ENCODE measurements at regions not wholly inside any gene's neighbourhood (a gene's known extent, or its start where the extent isn't known, plus 50 kb on each side); places are given as distances from the start of the nearest gene placed in this dataset.

DNA sequence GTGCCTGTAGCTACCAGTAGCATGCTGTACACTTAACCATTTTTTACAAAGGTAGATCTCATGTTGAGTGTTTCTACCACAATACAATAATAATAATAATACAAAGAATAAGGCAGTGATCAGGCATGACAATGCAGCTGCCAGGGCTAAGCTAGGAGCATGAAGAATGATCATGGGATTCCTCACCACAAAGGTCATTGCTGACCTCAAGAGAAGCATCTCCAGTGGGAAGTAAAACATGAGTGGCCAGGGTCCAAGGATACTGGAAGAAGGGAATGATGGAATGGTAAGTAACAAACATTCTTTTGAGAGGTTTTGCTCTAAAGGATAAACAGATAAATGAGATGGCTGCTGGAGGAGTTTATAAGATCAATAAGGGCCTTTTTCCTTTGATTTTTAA is 591.1 kb downstream of the TNS3 start:
- H3K4me1 Mint-ChIP-seq (ENCODE audit: unreplicated experiment) = no peaks in the 10 kb centered on the region
- no peak for DNase-seq (ENCODE audit: extremely low spot score, unreplicated experiment)
- no peaks in the 10 kb centered on the region for H3K9me3 Mint-ChIP-seq
- H3K27ac Mint-ChIP-seq = no peak overlapping the region
- H3K36me3 Mint-ChIP-seq = no peaks in the 10 kb centered on the region
- no peaks in the 10 kb centered on the region for H3K27me3 Mint-ChIP-seq
- TF ChIP-seq, protein P1, sequence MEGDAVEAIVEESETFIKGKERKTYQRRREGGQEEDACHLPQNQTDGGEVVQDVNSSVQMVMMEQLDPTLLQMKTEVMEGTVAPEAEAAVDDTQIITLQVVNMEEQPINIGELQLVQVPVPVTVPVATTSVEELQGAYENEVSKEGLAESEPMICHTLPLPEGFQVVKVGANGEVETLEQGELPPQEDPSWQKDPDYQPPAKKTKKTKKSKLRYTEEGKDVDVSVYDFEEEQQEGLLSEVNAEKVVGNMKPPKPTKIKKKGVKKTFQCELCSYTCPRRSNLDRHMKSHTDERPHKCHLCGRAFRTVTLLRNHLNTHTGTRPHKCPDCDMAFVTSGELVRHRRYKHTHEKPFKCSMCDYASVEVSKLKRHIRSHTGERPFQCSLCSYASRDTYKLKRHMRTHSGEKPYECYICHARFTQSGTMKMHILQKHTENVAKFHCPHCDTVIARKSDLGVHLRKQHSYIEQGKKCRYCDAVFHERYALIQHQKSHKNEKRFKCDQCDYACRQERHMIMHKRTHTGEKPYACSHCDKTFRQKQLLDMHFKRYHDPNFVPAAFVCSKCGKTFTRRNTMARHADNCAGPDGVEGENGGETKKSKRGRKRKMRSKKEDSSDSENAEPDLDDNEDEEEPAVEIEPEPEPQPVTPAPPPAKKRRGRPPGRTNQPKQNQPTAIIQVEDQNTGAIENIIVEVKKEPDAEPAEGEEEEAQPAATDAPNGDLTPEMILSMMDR (conservative IDR thresholded peaks at IDR 0.05) = no peak
- H3K4me3 Mint-ChIP-seq = no peak overlapping the region

DNA sequence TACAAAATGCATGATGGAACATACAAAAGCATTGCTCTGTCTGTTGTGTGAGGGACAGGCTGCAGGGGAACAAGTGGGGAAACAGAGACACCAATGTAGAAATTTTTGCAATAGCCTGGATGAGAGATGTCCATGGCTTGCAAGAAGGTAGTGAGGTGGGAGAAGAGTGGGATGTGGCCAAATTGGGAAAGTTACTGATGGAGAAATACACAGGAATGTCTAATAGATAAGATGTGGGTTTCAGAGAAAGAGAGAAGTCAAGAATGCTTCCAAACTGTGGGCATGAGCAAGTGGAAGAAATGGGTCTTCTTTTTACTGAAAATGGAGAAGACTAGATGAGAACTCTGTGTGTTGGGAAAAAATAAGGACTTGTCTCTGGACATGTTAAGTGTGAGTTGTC is 592.7 kb downstream of the TNS3 start:
- Mint-ChIP-seq H3K4me1 (ENCODE audit: unreplicated experiment) (no peaks in the 10 kb centered on the region), H3K27me3 (no peaks in the 10 kb centered on the region), H3K27ac (no peak overlapping the region), H3K36me3 (no peaks in the 10 kb centered on the region), H3K4me3 (no peak overlapping the region), H3K9me3 (no peaks in the 10 kb centered on the region)
- DNase-seq (ENCODE audit: extremely low spot score, unreplicated experiment) = no peak
- TF ChIP-seq, protein P1 (conservative IDR thresholded peaks at IDR 0.05) = no peak

DNA sequence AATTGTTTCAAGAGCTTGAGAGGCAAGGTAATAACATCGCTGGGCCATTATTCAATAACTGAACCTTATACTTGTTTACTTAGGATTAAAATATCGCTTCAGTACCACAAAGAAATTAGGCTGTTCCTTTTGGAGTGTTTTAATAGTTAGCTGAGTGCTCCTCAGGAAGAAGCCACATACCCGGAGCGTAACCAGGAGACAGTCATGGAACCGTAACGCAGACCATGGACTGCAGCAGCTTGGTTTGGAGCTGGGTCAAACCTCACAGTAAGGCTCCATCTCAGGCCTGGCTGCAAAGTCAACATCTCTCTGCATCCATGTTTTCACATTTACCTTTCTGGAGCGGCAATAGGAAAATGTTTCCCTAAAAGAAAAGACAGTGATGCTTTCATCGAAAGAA is 599.0 kb downstream of the TNS3 start:
- TF ChIP-seq, protein P1 (conservative IDR thresholded peaks at IDR 0.05) = no peak
- Mint-ChIP-seq H3K4me1 (ENCODE audit: unreplicated experiment) (no peaks in the 10 kb centered on the region), H3K9me3 (no peaks in the 10 kb centered on the region), H3K36me3 (no peaks in the 10 kb centered on the region), H3K4me3 (no peak overlapping the region), H3K27ac (no peak overlapping the region), H3K27me3 (no peaks in the 10 kb centered on the region)
- no peak for DNase-seq (ENCODE audit: extremely low spot score, unreplicated experiment)

DNA sequence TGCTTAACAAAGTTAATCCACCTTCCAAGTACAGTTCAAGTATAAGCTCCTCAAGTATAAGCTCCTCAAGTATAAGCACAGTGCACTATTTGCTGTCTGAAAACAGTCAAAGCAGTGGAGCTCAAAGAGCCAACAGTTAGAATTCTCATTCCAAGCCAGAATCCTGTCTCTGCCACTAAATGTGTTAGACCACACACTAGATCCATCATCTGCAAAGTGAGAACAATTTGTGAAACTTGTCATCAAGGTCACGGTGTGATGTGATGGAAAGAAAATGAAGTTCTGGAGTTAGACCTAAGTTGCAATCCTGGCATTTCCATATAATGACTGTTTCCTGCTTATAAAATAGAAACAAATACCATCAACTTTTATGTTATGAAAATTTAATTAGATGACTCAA is 602.5 kb downstream of the TNS3 start:
- no peaks in the 10 kb centered on the region for H3K9me3 Mint-ChIP-seq
- H3K36me3 Mint-ChIP-seq = no peaks in the 10 kb centered on the region
- TF ChIP-seq, protein P1 (conservative IDR thresholded peaks at IDR 0.05) = no peak
- H3K4me3 Mint-ChIP-seq = no peak overlapping the region
- no peak for DNase-seq (ENCODE audit: extremely low spot score, unreplicated experiment)
- H3K27ac Mint-ChIP-seq = no peak overlapping the region
- H3K27me3 Mint-ChIP-seq = no peaks in the 10 kb centered on the region
- no peaks in the 10 kb centered on the region for H3K4me1 Mint-ChIP-seq (ENCODE audit: unreplicated experiment)

DNA sequence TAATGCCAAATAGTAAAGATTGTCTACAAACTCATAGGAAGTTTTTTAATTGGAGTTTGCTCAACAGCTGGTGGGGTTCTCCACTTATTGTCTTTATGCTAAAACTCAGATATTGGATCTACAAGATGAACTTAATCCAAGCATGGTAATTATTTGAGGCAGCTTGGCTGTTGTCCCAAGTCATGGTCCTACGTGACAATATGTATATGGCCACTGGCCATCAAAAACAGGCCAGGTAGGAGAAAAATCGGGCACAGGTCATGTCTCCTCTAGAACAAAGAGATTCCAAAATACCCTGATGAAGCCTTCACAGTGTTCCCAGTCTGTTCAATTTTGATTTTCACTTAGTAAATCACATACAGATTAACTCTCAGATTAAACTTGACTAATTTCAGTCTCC is 606.4 kb downstream of the TNS3 start:
- Mint-ChIP-seq H3K4me1 (ENCODE audit: unreplicated experiment) (no peaks in the 10 kb centered on the region), H3K27ac (no peak overlapping the region), H3K4me3 (no peak overlapping the region), H3K36me3 (no peaks in the 10 kb centered on the region), H3K27me3 (no peaks in the 10 kb centered on the region), H3K9me3 (no peaks in the 10 kb centered on the region)
- TF ChIP-seq, protein P1 (conservative IDR thresholded peaks at IDR 0.05) = no peak
- DNase-seq (ENCODE audit: extremely low spot score, unreplicated experiment) = no peak

DNA sequence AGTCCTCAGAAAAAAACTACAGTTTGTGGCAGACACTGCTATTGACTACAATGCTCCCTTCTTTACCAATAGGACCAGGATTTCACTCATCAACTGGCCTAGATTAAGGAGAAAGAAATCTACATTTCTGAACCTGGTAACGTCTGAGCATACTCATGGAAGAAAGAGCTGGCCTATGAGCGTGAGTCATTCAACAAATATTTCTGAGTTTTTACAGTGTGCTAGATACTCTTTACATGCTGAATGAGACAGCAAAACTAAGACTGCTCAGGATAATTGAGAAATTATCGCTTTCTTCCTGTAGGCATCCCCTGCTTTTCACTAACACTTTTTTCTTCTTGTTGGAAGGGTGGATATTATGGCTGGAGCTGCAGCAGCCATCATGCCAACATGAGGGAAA is 609.7 kb downstream of the TNS3 start:
- DNase-seq (ENCODE audit: extremely low spot score, unreplicated experiment) = no peak
- Mint-ChIP-seq H3K9me3 (peaks cover 5% of the 10 kb centered on the region), H3K4me3 (no peak overlapping the region), H3K27ac (no peak overlapping the region), H3K36me3 (no peaks in the 10 kb centered on the region), H3K27me3 (no peaks in the 10 kb centered on the region), H3K4me1 (ENCODE audit: unreplicated experiment) (peaks cover 4% of the 10 kb centered on the region)
- TF ChIP-seq, protein P1 (conservative IDR thresholded peaks at IDR 0.05) = no peak
